HG02973 (cell line): ENCODE measurements at regions not wholly inside any gene's neighbourhood (a gene's known extent, or its start where the extent isn't known, plus 50 kb on each side); places are given as distances from the start of the nearest gene placed in this dataset.

Source experiments
- ATAC-seq: cut with Tn5 transposase; IDR thresholded peaks from one replicate; pipeline ENCODE4 v1.9.1; 2021; ENCODE audit warnings: moderate library complexity; ENCODE audit not compliant: unreplicated experiment

DNA sequence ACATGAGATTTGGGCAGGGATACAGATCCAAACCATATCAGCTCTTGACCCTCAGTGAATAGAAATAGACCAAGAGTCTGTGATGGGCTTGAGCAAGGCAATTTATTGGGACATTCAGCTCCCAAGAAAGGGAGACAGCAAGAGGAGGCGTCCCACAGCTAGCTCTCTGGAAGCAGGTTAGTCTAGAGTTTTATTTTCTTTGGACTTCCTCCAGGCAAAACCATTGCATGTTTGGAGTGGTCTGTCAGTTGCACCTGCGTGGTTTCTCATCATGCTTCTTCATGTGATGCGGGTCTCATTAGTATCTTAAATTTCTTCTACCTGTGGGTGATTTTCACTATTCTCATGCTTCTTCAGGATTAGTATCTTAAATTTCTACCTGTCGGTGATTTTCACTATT, 1530.6 kb downstream of the PLA2G4A start:
- no peak for ATAC-seq

DNA sequence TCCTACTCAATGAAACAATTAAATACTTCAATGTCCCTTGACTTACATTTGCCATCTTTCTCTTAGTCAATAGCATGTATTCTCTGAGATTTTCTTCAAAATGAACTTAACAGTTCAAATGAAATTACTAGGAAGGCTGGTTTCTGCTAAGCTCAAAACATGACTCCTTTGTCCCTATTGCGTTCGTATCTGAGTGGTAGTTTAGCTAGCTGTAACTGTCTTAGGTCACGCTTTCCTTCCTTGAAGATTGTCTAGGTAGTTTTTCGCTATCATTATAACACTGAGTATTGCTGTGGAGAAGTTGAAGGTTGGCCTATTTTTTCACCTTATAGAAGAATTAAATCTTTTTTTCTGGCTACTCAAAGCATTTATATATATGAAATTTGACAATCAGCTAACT, 1535.2 kb downstream of the PLA2G4A start:
- no peak for ATAC-seq

DNA sequence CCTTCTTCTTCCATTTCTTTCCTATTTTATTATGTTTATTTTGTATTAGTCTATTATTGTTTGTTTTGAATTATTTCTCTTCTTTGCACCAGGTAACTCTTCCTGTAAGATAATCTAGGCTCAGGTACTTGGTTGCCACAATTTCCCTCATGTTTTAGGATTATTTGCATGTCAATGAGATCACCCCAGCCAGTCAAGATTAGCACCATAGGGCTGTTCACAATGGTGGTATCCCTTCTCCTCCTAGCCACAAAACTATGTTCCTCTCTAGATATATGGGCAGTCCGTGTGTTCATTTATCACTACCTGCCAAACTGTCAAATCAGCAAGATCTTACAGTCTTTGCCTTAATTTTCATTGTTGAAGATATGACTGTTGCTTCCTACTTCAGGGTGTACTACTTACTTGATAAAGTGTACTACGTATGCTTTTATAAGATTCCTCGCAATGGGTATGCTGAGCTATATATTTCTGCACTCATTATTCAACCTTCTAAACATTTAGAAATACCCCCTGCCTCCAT, 1536.2 kb downstream of the PLA2G4A start:
- ATAC-seq = no peak

DNA sequence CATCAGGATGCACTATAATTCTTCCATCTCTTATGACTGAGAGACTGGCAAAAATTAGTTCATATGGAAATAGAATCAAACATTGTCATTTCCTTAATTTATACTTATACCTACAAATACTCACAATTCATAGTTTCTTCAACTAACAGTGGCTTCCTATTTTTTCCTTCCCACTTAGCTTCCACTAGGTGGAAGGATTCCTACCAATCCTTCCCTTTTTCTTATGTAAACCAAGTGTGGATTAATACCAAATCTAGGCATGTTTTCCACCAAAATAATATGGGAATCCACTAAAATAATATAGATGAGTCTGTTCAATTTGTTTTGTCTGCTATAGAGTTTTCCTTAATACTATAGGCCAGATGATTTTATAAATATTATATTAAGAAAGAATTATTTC, 1537.1 kb downstream of the PLA2G4A start:
- ATAC-seq = no peak

DNA sequence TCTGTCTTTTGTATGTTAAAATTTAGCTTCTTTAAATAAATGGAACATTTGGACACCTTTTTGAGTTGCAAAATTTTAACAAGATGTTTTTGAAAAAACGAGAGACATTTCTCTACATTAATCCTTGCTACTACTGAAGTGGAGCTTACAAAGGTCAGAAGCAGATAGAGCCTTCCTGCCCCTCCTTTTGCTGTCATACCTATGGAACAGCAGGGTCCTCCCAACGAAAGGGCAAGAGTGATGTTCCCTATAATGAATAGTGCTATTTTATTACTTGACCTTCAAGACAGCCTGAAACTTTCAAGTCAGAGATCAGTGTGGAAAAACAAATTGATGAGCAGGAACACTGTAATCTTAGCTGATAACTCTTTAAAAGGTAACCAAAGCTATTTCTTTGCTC, 1538.9 kb downstream of the PLA2G4A start:
- no peak for ATAC-seq

DNA sequence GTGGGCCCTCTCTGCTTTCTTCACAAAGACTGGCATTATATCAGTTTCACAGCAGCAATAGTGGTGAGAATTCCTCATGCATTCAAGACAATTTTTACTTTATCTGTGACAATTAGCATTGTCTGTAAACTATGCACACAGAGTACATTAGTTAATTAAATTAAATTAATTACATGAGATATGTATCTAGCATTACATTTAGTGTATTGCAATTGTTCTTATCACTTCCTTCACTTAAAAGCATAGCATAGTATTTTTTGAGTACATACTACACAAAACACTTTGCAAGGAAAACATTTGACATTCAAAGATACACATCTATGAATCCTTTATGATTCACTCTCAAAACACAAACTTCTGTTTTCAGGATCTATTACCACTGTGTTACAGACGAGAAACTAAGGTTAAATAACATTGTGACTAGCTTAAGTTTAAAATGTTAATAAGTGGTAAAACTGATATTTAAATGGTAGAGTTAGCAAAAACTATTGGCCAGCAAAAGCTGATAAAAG, 1542.6 kb downstream of the PLA2G4A start:
- ATAC-seq = no peak

DNA sequence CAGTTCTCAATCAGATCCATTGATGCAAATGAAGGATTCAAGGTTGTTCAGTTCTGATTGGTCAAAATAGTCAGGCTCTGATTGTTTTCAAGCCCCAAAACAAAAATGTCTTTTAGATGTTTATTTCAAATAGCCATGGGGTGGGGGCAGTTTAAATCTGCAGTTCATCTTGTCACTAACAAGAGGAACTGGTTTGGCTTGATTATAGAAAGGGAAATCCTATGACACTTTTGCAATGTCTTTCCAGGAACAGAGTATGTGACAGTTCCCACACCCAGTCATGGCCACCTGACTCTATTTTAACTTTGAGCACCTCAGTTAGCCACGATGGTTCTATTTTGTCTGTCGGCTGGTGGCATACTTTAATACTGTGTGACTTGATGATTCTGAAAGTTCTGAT, 1544.1 kb downstream of the PLA2G4A start:
- no peak for ATAC-seq

DNA sequence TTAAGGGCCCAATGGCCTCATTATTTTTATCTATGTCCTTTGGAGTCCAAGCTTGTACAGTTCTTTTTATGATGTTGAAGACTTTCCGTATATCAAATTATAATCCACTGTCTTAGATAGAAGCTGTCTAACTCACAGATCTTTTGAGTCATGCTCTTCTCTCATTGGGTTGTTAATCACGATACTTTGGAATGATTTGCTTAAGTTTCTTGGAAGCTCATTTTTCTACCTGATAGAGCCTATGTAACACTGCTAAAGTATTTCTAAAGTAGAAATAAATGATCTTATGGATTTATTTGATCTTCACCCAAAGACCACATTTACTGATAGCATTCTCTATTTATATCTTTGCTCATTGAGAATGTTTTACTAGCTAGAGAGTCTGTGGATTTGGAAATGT, 1554.1 kb downstream of the PLA2G4A start:
- no peak for ATAC-seq

DNA sequence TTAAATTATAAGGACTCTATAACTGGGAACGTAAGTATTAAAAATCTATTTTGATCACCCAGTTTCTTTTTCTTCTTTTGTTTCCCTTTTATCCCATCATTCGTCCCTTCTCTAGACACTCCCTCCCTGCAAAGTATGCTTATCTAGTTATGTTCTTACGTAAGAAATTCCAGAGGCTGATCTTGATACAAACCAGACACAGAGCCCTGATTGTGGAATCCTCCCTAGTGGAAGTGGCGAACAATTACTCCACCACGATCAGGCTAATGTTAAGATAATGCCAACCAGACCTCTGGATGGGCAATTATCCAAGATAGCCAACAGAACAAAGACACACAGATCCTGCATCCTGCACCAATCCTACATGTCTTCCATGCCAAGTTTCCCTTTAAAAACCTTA, 1557.4 kb downstream of the PLA2G4A start:
- ATAC-seq = no peak

DNA sequence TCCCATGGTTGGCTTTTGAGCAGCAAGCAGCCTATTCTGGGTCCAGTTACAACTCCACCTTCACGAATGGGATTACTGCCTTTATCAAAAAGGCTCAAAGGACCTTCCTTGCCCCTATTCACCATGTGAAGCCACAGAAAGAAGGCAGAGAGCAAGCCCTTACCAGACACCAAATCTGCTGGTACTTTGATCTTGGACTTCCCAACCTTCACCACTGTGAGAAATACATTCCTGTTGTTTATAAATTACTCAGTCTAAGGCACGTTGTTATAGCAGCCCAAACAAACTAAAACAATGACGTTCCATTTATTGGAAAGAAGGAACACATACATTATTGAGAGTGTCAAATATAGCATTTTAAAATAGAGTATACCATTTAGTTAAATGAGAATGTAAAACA, 1557.9 kb downstream of the PLA2G4A start:
- no peak for ATAC-seq

DNA sequence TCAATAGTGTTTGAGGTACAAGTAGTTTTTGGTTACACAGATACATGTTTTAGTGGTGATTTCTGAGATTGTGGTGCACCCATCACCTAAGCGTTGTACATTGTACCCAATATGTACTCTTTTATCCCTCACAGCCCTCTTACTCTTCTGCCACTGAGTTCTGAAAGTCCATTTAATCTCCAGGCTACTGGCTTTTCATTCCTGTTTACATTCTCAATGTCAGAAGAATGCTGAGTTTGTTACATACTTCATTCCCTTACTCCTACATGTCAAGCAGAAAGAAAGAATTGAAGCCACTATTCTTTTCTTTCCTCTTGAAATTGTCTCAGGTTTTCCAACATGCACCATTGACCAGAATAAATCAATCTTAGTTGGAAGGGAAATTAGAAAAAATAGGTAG, 1565.9 kb downstream of the PLA2G4A start:
- ATAC-seq = no peak

DNA sequence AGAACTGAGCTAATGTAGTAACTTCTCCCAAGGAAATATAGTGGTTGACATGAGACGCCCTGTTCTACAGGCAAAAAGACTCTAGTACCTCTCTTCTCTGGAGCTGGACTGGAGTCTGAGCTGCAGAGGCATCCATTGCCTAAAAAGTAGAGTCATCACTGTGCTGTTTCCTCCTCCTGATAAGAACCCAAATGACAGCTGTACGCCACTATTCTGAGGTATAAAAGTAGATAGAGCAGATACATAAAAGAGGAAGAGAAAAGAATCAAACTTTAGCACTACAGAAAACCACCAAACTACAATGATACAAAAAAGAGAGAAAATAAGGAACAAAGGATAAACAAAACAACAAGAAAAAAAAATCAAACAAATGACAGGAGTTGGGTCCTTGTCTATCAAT, 1568.8 kb downstream of the PLA2G4A start:
- ATAC-seq = no peak

DNA sequence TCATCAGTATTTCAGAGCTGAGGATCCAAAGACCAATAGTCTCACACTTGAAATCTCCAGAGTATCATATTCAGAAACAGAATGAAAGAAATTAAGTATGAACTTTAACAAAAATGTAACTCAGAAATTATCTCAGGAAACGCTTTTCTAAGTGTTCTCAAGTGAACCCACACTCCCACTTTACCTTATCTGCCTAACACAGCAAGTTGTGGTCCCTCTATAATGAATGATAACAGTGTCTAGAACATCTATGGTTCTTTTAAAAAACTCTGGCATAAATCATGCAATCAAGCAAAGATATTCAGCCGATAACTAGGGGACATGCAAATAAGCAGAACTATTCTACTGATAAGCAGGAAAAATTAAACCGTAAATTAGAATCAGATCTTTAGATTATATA, 1574.2 kb downstream of the PLA2G4A start:
- ATAC-seq = no peak

DNA sequence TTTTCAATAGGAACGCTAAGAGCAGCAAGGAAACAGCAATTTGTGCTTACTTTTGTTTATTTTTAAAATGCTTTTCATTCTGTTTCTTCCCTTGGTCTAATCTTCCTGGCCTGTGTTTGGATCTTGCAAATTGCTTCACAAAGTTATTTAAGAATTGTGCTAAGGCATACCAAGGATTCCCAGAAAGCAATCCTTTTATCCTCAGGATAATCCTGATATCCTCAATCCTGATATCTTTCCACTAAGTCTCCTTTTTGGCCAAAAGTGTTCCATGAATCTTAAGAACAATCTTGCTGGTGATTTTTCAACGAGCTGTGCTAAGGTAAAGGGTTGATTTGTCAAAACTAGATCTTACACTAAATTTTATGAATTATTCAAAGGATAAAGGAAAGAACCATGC, 1577.9 kb downstream of the PLA2G4A start:
- ATAC-seq = no peak

DNA sequence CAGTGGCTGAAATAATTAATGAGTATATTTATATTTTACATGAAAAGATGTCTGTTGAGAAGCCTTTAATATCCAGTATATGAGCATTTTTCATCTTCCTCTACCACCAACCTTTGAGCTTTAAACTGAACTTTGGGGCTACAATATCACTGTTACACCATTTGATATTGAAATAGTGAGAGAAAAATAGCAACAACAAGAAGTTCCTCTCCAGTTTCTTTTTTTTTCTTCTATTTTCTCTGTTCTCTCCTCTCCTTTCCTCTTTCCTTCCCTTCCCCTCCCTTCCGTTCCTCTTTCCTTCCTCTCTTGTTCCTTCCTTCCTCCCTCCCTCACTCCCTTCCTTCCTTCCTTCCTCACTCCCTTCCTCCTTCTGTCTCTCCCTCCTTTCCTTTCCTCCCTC, 1591.4 kb downstream of the PLA2G4A start:
- ATAC-seq = no peak

DNA sequence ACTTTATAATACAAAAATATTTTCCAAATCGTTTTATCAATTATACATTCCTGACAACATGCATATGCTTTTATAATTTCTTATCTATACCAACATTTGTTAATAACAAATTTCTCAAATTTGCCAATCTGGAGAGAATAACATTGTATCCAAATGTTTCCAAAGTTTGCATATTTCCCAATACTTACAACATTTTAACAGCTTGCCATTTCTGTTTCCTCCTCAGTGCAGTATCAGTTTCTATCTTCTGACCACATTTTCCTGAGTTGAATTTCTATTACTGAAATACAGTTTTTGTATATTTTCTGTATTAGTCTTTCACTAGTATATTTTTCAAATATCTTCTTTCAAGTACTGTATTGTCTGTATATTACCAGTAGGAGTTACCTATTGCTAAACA, 1594.3 kb downstream of the PLA2G4A start:
- ATAC-seq = no peak

DNA sequence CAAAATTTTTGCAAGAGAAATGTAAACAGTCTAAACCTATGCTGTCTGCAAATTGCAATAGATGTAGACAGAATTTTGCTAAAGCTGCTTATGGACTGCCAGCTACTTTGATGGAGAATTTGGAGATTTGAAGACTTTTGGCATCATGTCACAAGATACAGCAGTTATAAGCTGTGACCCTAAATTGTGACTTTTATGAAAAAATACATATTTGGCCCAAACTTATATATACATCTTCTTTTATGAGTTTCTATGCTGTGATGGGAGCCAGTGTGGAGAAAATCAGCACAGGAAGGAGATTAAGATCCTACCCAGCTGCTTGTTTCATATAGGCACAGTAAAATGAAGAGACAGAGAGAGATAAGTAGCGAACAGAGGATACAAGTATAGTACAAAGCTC, 1595.4 kb downstream of the PLA2G4A start:
- no peak for ATAC-seq

DNA sequence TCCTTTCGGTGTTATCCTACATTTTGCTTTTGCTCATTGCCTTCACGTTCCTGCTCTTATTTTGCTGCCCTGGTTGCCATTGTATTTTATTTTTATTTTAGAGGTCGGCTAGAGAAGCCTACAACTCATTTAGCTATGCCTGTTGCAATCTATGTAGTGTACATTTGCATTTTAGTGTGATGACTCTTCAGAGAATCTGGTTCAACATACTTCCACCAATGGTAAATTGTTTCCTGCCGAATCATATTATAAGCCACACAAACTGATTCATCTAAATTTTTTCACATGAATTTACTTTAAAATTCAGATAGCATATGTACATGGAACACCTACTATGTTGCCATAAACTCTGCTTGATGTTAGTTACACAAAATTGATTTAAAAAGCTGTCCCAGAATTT, 1596.9 kb downstream of the PLA2G4A start:
- no peak for ATAC-seq

DNA sequence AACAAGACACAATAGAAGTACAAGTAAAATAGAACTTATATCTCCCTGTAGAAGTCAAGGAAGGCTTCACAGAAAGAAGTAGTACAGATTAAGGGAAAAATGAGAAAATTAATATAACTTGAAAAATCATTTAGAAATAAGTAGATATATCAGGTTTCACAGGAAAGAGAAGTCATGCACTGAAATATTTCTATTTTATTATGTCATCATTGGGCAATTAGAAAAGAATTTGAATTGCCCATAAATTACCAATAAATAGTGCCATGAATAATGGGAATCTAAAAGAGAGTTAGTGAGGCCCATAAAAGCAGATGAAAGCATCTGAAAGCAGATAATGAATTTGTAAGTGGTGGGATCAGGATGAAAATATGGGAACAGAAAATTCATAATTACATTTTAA, 1597.8 kb downstream of the PLA2G4A start:
- no peak for ATAC-seq

DNA sequence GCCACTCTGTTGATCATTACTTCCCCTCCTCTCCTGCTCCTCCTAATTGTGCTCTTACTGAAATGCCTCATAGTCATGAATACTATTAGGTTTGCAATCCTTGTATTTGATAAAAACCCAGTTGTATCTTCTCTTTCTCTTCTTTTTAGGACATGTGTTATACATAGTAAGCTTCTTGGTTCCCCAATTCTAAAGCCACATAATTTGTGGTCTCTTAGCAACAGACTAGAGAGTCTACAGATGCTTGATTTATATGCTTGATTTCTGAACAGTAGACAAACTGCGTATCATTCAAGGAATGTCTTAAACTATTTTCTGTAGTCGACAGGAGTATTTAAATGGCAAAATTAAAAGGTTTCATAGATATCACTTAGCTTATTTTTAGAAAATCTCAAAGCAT, 1598.9 kb downstream of the PLA2G4A start:
- no peak for ATAC-seq

DNA sequence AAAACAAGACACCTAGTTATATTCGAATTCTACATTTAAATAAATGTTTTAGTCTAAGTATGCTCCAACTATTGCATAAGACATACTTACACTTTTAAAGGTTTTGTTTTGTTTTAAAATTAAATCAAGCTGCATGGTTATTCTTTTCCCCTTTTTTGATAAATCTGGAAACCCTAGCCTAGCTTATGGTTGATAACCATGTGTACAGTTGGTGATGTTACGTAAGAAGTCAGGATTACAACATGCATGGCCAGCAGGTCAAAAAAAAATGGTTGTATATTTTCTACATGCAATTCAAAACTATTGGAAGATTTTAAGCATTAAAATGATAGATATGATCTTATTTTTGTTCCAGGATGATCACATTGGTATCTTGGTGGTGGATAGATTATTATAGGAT, 1600.6 kb downstream of the PLA2G4A start:
- no peak for ATAC-seq

DNA sequence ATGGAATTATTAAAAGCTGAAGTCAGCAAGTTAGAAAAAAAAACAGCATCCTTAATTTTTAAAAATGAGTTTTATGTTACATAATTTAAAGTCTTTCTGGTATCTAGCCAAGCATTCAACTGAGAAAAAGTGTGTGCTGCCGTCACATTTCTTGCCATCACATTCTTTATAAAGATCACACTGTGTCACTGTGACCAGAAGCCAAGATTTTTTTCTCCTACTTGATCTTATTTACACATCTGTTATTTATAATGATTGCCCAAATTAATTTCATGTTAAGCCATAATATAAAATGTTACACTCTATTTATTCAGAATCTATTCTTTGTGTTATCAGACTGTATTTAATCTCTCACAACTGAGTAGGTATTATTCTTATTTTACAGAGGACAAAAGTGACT, 1603.7 kb downstream of the PLA2G4A start:
- ATAC-seq = no peak

DNA sequence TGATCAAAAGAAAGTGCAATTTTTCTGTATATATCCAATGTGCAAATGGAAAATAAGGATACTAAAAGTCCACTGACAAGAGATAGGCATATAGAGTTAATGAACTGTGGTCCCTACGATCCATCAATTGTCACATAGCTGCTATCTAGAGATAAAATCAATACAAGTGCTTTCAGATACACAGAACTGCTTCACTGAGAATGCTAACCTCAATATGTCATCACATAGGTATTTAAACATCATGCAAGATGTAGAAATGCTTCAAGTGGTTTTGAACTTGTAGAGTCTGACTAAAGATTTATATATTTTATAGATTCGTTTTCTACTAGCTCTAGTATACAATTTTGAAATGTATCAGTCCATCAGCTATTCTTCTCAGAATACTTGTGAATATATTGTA, 1604.7 kb downstream of the PLA2G4A start:
- no peak for ATAC-seq

DNA sequence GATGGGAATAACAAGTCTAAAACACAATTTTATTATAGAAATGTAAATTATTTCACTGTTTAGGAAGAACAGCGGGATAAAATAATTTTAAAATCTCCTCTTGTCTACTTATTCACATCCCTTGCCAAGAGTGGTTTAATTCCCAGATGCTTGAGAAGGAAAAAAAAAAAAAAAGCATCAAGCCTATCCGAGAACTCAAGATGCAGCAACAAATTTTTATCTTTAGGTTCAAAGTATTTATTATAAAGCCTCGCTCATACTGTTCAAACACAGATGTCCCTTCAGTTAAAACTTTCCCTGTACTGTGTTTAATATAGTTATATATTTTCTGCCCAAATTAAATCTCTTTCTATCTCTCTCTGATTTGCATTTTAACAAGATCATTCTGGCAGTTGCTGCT, 1615.8 kb downstream of the PLA2G4A start:
- no peak for ATAC-seq
